ENCODE measurements at regions not wholly inside any gene's neighbourhood (a gene's known extent, or its start where the extent isn't known, plus 50 kb on each side); places are given as distances from the start of the nearest gene placed in this dataset.

DNA sequence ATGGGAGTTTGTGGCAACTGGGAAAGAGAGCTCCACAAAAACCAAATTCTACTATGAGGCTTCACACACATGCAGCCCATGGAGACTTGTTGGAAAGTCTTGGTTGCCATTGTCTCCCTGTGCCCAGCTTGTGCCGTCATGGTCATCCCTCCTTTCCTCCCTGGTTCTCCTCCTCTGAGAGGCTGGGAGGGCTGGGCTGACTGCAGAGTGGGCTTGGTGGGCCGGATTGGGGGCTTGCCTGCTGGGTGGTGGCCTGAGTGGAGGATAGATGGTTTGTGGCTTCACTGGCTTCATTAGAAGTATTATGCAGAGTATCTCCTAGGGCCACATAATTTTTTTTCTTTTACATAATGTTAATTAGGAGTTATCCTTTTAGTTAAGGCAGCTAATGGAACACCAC lies 52.3 kb upstream of the IRX2 start:
- Histone ChIP-seq H3K4me3 (replicated peaks in 1 of 2; ENCODE audit: low read depth in 1 of 2, low read length in 2 of 2) (no peak overlapping the region), H3K4me2 (ENCODE audit: low read length) (no peak overlapping the region), H4K20me1 (ENCODE audit: insufficient read depth) (no peaks in the 10 kb centered on the region), H3K9me2 (ENCODE audit: insufficient read depth) (no peaks in the 10 kb centered on the region), H3K9me3 (ENCODE audit: control insufficient read depth in 1 of 2, insufficient read depth in 1 of 2, low read depth in 1 of 2, low read length in 2 of 2) (peaks cover 0 to 17% of the 10 kb centered on the region in 2 experiments; a peak in 2 of 4 replicates), H3K79me2 (ENCODE audit: insufficient read depth, low read length) (no peaks in the 10 kb centered on the region), H3K9ac (ENCODE audit: low read length) (no peak overlapping the region), H3K27ac (ENCODE audit: low read depth, low read length) (no peak overlapping the region), H2AFZ (ENCODE audit: low read depth, low read length, poor library complexity, severe bottlenecking) (no peak overlapping the region), H3K27me3 (ENCODE audit: insufficient read depth, low read length) (no peaks in the 10 kb centered on the region), H3K36me3 (ENCODE audit: control insufficient read depth in 1 of 2, insufficient read depth in 2 of 2, low read length in 2 of 2) (no peaks in the 10 kb centered on the region), H3K4me1 (ENCODE audit: control insufficient read depth in 1 of 2, insufficient read depth in 2 of 2, low read length in 2 of 2) (no peaks in the 10 kb centered on the region)
- no peak for ATAC-seq
- POLR2A ChIA-PET = no interaction called here
- TF ChIP-seq SP1 (IDR thresholded peaks at IDR 0.05; ENCODE audit: low read depth) (no peak), FOSL1 (IDR thresholded peaks at IDR 0.05; ENCODE audit: low read depth) (no peak), JUND (IDR thresholded peaks at IDR 0.05) (no peak)
- TF ChIP-seq, protein P1, sequence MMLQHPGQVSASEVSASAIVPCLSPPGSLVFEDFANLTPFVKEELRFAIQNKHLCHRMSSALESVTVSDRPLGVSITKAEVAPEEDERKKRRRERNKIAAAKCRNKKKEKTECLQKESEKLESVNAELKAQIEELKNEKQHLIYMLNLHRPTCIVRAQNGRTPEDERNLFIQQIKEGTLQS (IDR thresholded peaks at IDR 0.05) = no peak
- TF ChIP-seq, protein P2, sequence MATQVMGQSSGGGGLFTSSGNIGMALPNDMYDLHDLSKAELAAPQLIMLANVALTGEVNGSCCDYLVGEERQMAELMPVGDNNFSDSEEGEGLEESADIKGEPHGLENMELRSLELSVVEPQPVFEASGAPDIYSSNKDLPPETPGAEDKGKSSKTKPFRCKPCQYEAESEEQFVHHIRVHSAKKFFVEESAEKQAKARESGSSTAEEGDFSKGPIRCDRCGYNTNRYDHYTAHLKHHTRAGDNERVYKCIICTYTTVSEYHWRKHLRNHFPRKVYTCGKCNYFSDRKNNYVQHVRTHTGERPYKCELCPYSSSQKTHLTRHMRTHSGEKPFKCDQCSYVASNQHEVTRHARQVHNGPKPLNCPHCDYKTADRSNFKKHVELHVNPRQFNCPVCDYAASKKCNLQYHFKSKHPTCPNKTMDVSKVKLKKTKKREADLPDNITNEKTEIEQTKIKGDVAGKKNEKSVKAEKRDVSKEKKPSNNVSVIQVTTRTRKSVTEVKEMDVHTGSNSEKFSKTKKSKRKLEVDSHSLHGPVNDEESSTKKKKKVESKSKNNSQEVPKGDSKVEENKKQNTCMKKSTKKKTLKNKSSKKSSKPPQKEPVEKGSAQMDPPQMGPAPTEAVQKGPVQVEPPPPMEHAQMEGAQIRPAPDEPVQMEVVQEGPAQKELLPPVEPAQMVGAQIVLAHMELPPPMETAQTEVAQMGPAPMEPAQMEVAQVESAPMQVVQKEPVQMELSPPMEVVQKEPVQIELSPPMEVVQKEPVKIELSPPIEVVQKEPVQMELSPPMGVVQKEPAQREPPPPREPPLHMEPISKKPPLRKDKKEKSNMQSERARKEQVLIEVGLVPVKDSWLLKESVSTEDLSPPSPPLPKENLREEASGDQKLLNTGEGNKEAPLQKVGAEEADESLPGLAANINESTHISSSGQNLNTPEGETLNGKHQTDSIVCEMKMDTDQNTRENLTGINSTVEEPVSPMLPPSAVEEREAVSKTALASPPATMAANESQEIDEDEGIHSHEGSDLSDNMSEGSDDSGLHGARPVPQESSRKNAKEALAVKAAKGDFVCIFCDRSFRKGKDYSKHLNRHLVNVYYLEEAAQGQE (IDR thresholded peaks at IDR 0.05; ENCODE audit: low read depth) = no peak
- RAD21 ChIA-PET (ENCODE audit: low non-redundant PET in 1 of 2, low total read pairs in 2 of 2, uncharacterized antibody in 2 of 2, unreplicated experiment in 2 of 2) = no interaction called here
- DNase-seq (ENCODE audit: low read depth, low spot score) = no peak
- intact Hi-C loops (cut with micrococcal nuclease) = no loop called here
- CTCF ChIA-PET = no interaction called here
- no TSS peak for BruUV-seq (replicated peaks)

DNA sequence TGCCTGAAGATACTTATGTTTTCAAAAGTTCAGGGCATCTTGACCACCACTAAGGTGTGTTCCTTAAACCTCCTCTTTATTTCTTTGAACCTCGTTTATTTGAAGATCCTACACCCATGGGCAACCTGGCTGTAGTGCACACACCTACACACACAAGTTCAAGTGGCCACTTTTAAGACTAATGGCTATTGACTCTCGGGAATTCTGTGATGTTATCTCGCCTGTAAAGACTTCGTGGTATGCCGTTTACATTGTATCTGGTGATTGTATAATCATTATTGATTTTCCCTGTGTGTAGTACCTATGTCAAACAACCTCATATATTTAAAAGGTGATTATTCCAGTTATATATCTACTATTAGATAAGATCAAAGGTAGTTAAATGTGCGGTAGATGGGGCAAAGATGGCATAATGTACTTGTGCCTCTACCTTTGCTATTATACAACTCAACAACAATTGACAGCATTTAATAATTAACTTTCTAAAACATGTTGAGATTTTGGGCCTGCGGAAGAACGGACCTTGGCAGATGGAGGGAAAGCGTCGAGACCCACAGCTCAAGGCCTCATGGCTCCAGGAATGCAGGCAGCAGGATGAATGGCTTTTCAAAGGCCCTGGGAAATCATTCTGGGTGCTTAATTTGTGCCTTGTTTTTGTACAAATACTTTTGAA lies 51.4 kb upstream of the IRX2 start:
- no peak for ATAC-seq
- TF ChIP-seq EGR1 (IDR thresholded peaks at IDR 0.05; ENCODE audit: low read depth) (no peak), EZH2phosphoT487 (IDR thresholded peaks at IDR 0.05; ENCODE audit: borderline replicate concordance) (no peak), CBX3 (IDR thresholded peaks at IDR 0.05; ENCODE audit: low read depth) (no peak), TCF7L2 (IDR thresholded peaks at IDR 0.05; ENCODE audit: borderline replicate concordance, extremely low read depth, insufficient read depth, insufficient read length) (no peak), YY1 (IDR thresholded peaks at IDR 0.05; ENCODE audit: extremely low read depth, insufficient replicate concordance, low read depth, low read length) (no peak)
- TF ChIP-seq, protein P3, sequence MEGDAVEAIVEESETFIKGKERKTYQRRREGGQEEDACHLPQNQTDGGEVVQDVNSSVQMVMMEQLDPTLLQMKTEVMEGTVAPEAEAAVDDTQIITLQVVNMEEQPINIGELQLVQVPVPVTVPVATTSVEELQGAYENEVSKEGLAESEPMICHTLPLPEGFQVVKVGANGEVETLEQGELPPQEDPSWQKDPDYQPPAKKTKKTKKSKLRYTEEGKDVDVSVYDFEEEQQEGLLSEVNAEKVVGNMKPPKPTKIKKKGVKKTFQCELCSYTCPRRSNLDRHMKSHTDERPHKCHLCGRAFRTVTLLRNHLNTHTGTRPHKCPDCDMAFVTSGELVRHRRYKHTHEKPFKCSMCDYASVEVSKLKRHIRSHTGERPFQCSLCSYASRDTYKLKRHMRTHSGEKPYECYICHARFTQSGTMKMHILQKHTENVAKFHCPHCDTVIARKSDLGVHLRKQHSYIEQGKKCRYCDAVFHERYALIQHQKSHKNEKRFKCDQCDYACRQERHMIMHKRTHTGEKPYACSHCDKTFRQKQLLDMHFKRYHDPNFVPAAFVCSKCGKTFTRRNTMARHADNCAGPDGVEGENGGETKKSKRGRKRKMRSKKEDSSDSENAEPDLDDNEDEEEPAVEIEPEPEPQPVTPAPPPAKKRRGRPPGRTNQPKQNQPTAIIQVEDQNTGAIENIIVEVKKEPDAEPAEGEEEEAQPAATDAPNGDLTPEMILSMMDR (IDR thresholded peaks at IDR 0.05 in 2 of 3, conservative IDR thresholded peaks at IDR 0.05 in 1 of 3; ENCODE audit: borderline replicate concordance in 1 of 3, insufficient read depth in 1 of 3, low read depth in 2 of 3, low read length in 2 of 3) = no peak
- TF ChIP-seq, protein P4, sequence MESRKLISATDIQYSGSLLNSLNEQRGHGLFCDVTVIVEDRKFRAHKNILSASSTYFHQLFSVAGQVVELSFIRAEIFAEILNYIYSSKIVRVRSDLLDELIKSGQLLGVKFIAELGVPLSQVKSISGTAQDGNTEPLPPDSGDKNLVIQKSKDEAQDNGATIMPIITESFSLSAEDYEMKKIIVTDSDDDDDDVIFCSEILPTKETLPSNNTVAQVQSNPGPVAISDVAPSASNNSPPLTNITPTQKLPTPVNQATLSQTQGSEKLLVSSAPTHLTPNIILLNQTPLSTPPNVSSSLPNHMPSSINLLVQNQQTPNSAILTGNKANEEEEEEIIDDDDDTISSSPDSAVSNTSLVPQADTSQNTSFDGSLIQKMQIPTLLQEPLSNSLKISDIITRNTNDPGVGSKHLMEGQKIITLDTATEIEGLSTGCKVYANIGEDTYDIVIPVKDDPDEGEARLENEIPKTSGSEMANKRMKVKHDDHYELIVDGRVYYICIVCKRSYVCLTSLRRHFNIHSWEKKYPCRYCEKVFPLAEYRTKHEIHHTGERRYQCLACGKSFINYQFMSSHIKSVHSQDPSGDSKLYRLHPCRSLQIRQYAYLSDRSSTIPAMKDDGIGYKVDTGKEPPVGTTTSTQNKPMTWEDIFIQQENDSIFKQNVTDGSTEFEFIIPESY (IDR thresholded peaks at IDR 0.05; ENCODE audit: extremely low read depth, insufficient replicate concordance, low read length) = no peak

More for the DNA sequence above, 51.4 kb upstream of the IRX2 start:
- no TSS peak for BruUV-seq (replicated peaks)
- Histone ChIP-seq H3K9me3 (ENCODE audit: control insufficient read depth in 1 of 2, insufficient read depth in 1 of 2, low read depth in 1 of 2, low read length in 2 of 2) (peaks cover 0 to 14% of the 10 kb centered on the region in 2 experiments; a peak in 2 of 4 replicates), H4K20me1 (ENCODE audit: insufficient read depth) (no peaks in the 10 kb centered on the region), H3K79me2 (ENCODE audit: insufficient read depth, low read length) (no peaks in the 10 kb centered on the region), H2AFZ (ENCODE audit: low read depth, low read length, poor library complexity, severe bottlenecking) (no peak overlapping the region), H3K9me2 (ENCODE audit: insufficient read depth) (no peaks in the 10 kb centered on the region), H3K9ac (ENCODE audit: low read length) (no peak overlapping the region), H3K27ac (ENCODE audit: low read depth, low read length) (no peak overlapping the region), H3K4me2 (ENCODE audit: low read length) (no peak overlapping the region), H3K36me3 (ENCODE audit: control insufficient read depth in 1 of 2, insufficient read depth in 2 of 2, low read length in 2 of 2) (no peaks in the 10 kb centered on the region), H3K4me3 (replicated peaks in 1 of 2; ENCODE audit: low read depth in 1 of 2, low read length in 2 of 2) (no peak overlapping the region), H3K4me1 (ENCODE audit: control insufficient read depth in 1 of 2, insufficient read depth in 2 of 2, low read length in 2 of 2) (no peaks in the 10 kb centered on the region), H3K27me3 (ENCODE audit: insufficient read depth, low read length) (no peaks in the 10 kb centered on the region)
- CTCF ChIA-PET = no interaction called here
- no peak for DNase-seq (ENCODE audit: low read depth, low spot score)
- RAD21 ChIA-PET (ENCODE audit: low non-redundant PET in 1 of 2, low total read pairs in 2 of 2, uncharacterized antibody in 2 of 2, unreplicated experiment in 2 of 2) = no interaction called here
- intact Hi-C loops (cut with micrococcal nuclease) = no loop called here
- POLR2A ChIA-PET = no interaction called here
